Lower leg skin (tissue), 3 donors: ENCODE measurements at regions not wholly inside any gene's neighbourhood (a gene's known extent, or its start where the extent isn't known, plus 50 kb on each side); places are given as distances from the start of the nearest gene placed in this dataset.

Source experiments
- POLR2A ChIP-seq, 2 donors: fragments of 450-650 bp; IDR thresholded peaks; one replicate each; pipeline ENCODE4 v1.6.1; 2016 to 2017; ENCODE audit warnings: antibody characterized with exemption in 2 of 2, mild to moderate bottlenecking in 1 of 2, moderate library complexity in 1 of 2
- TF ChIP-seq, protein P1 (sequence below), 3 donors: fragments of 450-650 bp; IDR thresholded peaks; one replicate each; pipeline ENCODE4 v1.5.1; 2016; ENCODE audit warnings: antibody characterized with exemption in 3 of 3, mild to moderate bottlenecking in 3 of 3, moderate library complexity in 2 of 3

DNA sequence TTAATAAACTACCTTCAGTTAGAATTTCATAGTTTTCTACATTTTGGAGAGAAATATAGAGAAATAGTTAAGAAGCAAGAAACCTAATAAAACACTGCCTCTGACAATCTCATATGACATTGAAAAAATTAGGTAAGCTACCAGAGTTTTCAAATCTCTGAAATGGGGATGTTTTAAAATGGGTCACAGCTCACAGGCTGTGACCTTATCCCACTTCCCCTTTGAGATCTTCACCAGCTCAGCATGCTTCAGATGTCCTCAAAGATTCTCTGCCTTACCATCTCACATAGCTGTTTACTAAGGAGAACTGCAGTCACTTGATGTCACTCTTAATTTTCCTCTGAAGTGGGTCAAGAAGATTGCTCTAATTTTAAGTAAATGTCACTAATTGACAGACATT is 717.8 kb downstream of the JRKL start:
- TF ChIP-seq POLR2A (IDR thresholded peaks at IDR 0.05) = no peak
- TF ChIP-seq, protein P1, sequence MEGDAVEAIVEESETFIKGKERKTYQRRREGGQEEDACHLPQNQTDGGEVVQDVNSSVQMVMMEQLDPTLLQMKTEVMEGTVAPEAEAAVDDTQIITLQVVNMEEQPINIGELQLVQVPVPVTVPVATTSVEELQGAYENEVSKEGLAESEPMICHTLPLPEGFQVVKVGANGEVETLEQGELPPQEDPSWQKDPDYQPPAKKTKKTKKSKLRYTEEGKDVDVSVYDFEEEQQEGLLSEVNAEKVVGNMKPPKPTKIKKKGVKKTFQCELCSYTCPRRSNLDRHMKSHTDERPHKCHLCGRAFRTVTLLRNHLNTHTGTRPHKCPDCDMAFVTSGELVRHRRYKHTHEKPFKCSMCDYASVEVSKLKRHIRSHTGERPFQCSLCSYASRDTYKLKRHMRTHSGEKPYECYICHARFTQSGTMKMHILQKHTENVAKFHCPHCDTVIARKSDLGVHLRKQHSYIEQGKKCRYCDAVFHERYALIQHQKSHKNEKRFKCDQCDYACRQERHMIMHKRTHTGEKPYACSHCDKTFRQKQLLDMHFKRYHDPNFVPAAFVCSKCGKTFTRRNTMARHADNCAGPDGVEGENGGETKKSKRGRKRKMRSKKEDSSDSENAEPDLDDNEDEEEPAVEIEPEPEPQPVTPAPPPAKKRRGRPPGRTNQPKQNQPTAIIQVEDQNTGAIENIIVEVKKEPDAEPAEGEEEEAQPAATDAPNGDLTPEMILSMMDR (IDR thresholded peaks at IDR 0.05) = no peak
